Gastrocnemius medialis (tissue), 4 donors: ENCODE measurements at regions not wholly inside any gene's neighbourhood (a gene's known extent, or its start where the extent isn't known, plus 50 kb on each side); places are given as distances from the start of the nearest gene placed in this dataset.

Experiments
- CTCF ChIP-seq, 5 experiments: fragments of 450-650 bp in 3 of 5; fragments of 200-600 bp in 2 of 5; sonication (generic) in 2 of 5; IDR thresholded peaks in 4 of 5; conservative IDR thresholded peaks in 1 of 5; 1 replicate in 4 of 5; 2 replicates in 1 of 5; pipeline ENCODE4 v1.5.1; 2016 to 2019; ENCODE audit warnings: antibody characterized with exemption in 5 of 5, mild to moderate bottlenecking in 3 of 5, moderate library complexity in 3 of 5
- POLR2A ChIP-seq, 2 donors: fragments of 450-650 bp; IDR thresholded peaks; one replicate each; pipeline ENCODE4 v1.6.1; 2017; ENCODE audit warnings: antibody characterized with exemption in 2 of 2, mild to moderate bottlenecking in 2 of 2, moderate library complexity in 2 of 2

GRCh38 chr15:31758126-31758525 lies 272.2 kb upstream of the CHRNA7 start:
- TF ChIP-seq CTCF (IDR thresholded peaks at IDR 0.05 in 4 of 5, conservative IDR thresholded peaks at IDR 0.05 in 1 of 5): no peak
- TF ChIP-seq POLR2A (IDR thresholded peaks at IDR 0.05): no peak
